WTC11 (cell line): ENCODE measurements at regions not wholly inside any gene's neighbourhood (a gene's known extent, or its start where the extent isn't known, plus 50 kb on each side); places are given as distances from the start of the nearest gene placed in this dataset.

Source experiments
- SMAD4 ChIP-seq: sonication (generic); formaldehyde crosslinking; IDR thresholded peaks from 2 replicates; pipeline ENCODE4 v1.8.0; 2022; ENCODE audit warnings: mild to moderate bottlenecking, missing genetic modification reagents
- TCF7 ChIP-seq: sonication (generic); formaldehyde crosslinking; IDR thresholded peaks from 2 replicates; pipeline ENCODE4 v1.8.0; 2022; ENCODE audit warnings: mild to moderate bottlenecking, low read depth, missing genetic modification reagents, moderate library complexity

GRCh38 chr15:77557564-77557963 lies 75.1 kb downstream of the LINGO1 start:
- TF ChIP-seq SMAD4 (CRISPR knock-in tag) (no peak), TCF7 (CRISPR knock-in tag) (no peak)
